Upper lobe of left lung (tissue), 4 donors: ENCODE measurements at regions not wholly inside any gene's neighbourhood (a gene's known extent, or its start where the extent isn't known, plus 50 kb on each side); places are given as distances from the start of the nearest gene placed in this dataset.

Experiments used
- EP300 ChIP-seq, 4 donors: sonication (generic); formaldehyde crosslinking; IDR thresholded peaks; one replicate each; pipeline ENCODE4 v1.5.1; 2017; ENCODE audit warnings: antibody characterized with exemption in 4 of 4, control low read depth in 2 of 4
- POLR2A ChIP-seq, 4 donors: fragments of 450-650 bp; IDR thresholded peaks; one replicate each; pipeline ENCODE4 v1.5.1; 2016 to 2017; ENCODE audit warnings: antibody characterized with exemption in 4 of 4, mild to moderate bottlenecking in 2 of 4
- POLR2AphosphoS5 ChIP-seq, 2 donors: sonication (generic); formaldehyde crosslinking; IDR thresholded peaks; one replicate each; pipeline ENCODE4 v1.5.1; 2017; ENCODE audit warnings: antibody characterized with exemption in 2 of 2
- TF ChIP-seq, protein P1 (sequence below), 6 experiments: fragments of 450-650 bp in 4 of 6; fragments of 200-600 bp in 2 of 6; sonication (generic) in 2 of 6; IDR thresholded peaks; one replicate each; pipeline ENCODE4 v1.5.1; 2016 to 2019; ENCODE audit warnings: antibody characterized with exemption in 6 of 6

DNA sequence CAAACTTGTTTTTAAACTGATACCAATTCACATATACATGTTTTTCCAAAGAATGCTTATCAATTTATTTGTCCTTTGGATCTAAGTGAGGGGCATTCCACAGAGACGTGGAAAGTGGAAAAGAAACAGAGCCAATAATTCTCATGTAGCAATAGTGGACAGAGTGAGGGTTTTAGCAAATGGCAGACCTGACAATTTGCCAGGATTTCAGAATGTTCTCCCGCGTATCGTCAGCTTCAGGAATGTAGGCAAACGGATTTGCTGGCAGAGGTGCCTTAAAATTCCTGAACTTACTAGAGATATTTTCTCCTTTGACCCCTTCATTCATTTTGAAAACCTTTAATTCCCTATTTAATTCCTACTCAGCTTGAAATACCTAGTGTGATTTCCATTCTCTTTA, 193.4 kb upstream of the CPHXL start:
- TF ChIP-seq, protein P1, sequence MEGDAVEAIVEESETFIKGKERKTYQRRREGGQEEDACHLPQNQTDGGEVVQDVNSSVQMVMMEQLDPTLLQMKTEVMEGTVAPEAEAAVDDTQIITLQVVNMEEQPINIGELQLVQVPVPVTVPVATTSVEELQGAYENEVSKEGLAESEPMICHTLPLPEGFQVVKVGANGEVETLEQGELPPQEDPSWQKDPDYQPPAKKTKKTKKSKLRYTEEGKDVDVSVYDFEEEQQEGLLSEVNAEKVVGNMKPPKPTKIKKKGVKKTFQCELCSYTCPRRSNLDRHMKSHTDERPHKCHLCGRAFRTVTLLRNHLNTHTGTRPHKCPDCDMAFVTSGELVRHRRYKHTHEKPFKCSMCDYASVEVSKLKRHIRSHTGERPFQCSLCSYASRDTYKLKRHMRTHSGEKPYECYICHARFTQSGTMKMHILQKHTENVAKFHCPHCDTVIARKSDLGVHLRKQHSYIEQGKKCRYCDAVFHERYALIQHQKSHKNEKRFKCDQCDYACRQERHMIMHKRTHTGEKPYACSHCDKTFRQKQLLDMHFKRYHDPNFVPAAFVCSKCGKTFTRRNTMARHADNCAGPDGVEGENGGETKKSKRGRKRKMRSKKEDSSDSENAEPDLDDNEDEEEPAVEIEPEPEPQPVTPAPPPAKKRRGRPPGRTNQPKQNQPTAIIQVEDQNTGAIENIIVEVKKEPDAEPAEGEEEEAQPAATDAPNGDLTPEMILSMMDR (IDR thresholded peaks at IDR 0.05) = no peak
- TF ChIP-seq POLR2A (IDR thresholded peaks at IDR 0.05) (no peak), EP300 (IDR thresholded peaks at IDR 0.05) (no peak), POLR2AphosphoS5 (IDR thresholded peaks at IDR 0.05) (no peak)
